Esophagus muscularis mucosa (tissue), 4 donors: ENCODE measurements at regions not wholly inside any gene's neighbourhood (a gene's known extent, or its start where the extent isn't known, plus 50 kb on each side); places are given as distances from the start of the nearest gene placed in this dataset.

Experiments
- DNase-seq: peaks from one replicate; pipeline ENCODE4 v3.0.0-alpha.2; 2017; ENCODE audit errors: extremely low spot score
- H3K27ac ChIP-seq, 4 donors: fragments of 200-600 bp; sonication (generic); replicated peaks in 1 of 4; 1 replicate in 3 of 4; 2 replicates in 1 of 4; pipeline ENCODE4 v1.5.1; 2016 to 2019; ENCODE audit warnings: mild to moderate bottlenecking in 1 of 4
- H3K27me3 ChIP-seq, 4 donors: fragments of 200-600 bp; sonication (generic); one replicate each; pipeline versions ENCODE4 v1.5.1 to v1.6.0; 2016 to 2019
- H3K36me3 ChIP-seq, 4 donors: fragments of 200-600 bp; sonication (generic); one replicate each; pipeline ENCODE4 v1.5.1; 2016 to 2019
- H3K4me1 ChIP-seq, 4 donors: fragments of 200-600 bp; sonication (generic); one replicate each; pipeline ENCODE4 v1.5.1; 2016 to 2019
- H3K4me3 ChIP-seq, 4 donors: fragments of 200-600 bp; sonication (generic); 1 replicate in 2 of 4; 2 replicates in 2 of 4; pipeline ENCODE4 v1.5.1; 2016 to 2019; ENCODE audit warnings: mild to moderate bottlenecking in 4 of 4, moderate library complexity in 1 of 4
- H3K9me3 ChIP-seq, 4 donors: fragments of 200-600 bp; sonication (generic); 1 replicate in 3 of 4; 2 replicates in 1 of 4; pipeline ENCODE4 v1.5.1; 2016 to 2019
- EP300 ChIP-seq: sonication (generic); formaldehyde crosslinking; IDR thresholded peaks from one replicate; pipeline ENCODE4 v1.6.1; 2017; ENCODE audit warnings: antibody characterized with exemption
- POLR2A ChIP-seq: fragments of 450-650 bp; IDR thresholded peaks from one replicate; pipeline ENCODE4 v1.6.1; 2017; ENCODE audit warnings: antibody characterized with exemption, moderate library complexity, mild to moderate bottlenecking, low read depth
- POLR2AphosphoS5 ChIP-seq, 2 donors: sonication (generic); formaldehyde crosslinking; IDR thresholded peaks; one replicate each; pipeline ENCODE4 v1.6.1; 2017; ENCODE audit warnings: antibody characterized with exemption in 2 of 2
- WGBS: methylation state at CpG from one replicate; pipeline ENCODE4 v1.1.5; 2018; 5-methylcytosine and 5-hydroxymethylcytosine counted together
- intact Hi-C: fragments of 100-400 bp; cut with DNase I; formaldehyde crosslinking; loops from one replicate; pipeline ENCODE4 v1.15.1; 2023
- TF ChIP-seq, protein P1 (sequence below), 3 experiments: fragments of 200-600 bp in 2 of 3; fragments of 450-650 bp in 1 of 3; sonication (generic) in 2 of 3; IDR thresholded peaks; one replicate each; pipeline ENCODE4 v1.5.1; 2017 to 2019; ENCODE audit warnings: antibody characterized with exemption in 3 of 3, mild to moderate bottlenecking in 2 of 3, moderate library complexity in 1 of 3

DNA sequence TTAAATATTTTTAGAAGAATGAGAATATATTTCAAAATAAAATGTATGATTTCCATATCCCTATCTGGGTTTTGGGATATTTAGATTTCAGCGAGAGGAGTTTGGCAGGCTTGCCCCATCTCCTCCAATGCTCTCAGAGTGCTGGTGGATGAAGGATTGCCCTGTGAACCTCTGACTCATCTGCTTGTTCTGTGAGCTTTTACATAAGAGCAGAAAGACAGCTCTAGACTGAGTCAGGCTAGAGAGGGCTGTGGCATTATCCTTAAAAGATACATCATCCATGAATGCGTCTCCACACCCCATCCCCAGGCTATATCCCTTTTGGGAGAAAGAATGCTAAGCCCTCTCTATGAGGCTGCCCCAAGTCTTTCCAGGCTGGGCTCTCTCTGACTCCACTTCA is 190.6 kb downstream of the TUBA3C start:
- intact Hi-C loops, result no loop called here
- Histone ChIP-seq H3K9me3 (peaks cover 0 to 30% (median 13%) of the 10 kb centered on the region in 4 donors), H3K27ac (no peak overlapping the region), H3K4me3 (no peak overlapping the region), H3K36me3 (no peaks in the 10 kb centered on the region), H3K27me3 (no peaks in the 10 kb centered on the region), H3K4me1 (peaks cover 19 to 42% (median 25%) of the 10 kb centered on the region in 4 donors)
- WGBS, result 86% methylated on average over 2 of the region's 2 CpGs
- TF ChIP-seq, protein P1, sequence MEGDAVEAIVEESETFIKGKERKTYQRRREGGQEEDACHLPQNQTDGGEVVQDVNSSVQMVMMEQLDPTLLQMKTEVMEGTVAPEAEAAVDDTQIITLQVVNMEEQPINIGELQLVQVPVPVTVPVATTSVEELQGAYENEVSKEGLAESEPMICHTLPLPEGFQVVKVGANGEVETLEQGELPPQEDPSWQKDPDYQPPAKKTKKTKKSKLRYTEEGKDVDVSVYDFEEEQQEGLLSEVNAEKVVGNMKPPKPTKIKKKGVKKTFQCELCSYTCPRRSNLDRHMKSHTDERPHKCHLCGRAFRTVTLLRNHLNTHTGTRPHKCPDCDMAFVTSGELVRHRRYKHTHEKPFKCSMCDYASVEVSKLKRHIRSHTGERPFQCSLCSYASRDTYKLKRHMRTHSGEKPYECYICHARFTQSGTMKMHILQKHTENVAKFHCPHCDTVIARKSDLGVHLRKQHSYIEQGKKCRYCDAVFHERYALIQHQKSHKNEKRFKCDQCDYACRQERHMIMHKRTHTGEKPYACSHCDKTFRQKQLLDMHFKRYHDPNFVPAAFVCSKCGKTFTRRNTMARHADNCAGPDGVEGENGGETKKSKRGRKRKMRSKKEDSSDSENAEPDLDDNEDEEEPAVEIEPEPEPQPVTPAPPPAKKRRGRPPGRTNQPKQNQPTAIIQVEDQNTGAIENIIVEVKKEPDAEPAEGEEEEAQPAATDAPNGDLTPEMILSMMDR (IDR thresholded peaks at IDR 0.05), result no peak
- TF ChIP-seq POLR2A (no peak), POLR2AphosphoS5 (IDR thresholded peaks at IDR 0.05) (no peak), EP300 (no peak)
- DNase-seq, result peak; percentile 29

DNA sequence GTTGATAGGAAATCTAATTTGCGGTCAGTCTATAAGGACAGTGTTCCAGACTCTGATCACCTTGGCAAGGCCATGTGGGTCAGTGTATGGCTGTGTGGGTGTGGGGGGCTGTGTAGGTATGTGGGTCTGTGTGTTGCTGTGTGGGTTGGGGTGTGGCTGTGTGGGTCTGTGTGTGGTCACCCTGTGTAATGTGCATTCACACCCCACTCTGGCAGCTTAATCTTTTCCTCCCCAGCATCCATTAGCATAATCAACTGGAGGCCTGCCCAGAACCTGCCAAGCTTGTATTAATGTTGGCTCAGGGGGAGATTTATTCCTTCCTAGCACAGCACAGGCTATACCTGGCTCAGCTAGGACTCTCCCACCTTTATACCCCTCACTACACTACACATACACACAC is 203.2 kb downstream of the TUBA3C start:
- Histone ChIP-seq H3K27me3 (peaks cover 0 to 12% (median 0%) of the 10 kb centered on the region in 4 donors), H3K36me3 (no peaks in the 10 kb centered on the region), H3K4me3 (no peak overlapping the region), H3K4me1 (no peaks in the 10 kb centered on the region), H3K27ac (no peak overlapping the region), H3K9me3 (peaks cover 0 to 4% (median 2%) of the 10 kb centered on the region in 4 donors)
- WGBS, result no CpG with 5 or more reads among the region's 1 CpG
- no peak for TF ChIP-seq POLR2A
- TF ChIP-seq, protein P1 (IDR thresholded peaks at IDR 0.05), result no peak
- TF ChIP-seq POLR2AphosphoS5 (IDR thresholded peaks at IDR 0.05), result no peak
- TF ChIP-seq EP300, result no peak
- DNase-seq, result peak; percentile 72
- intact Hi-C loops, result no loop called here

GRCh38 chr13:18977857-18978256 is 203.8 kb downstream of the TUBA3C start:
- no peaks in the 10 kb centered on the region for H3K9me3 ChIP-seq
- no peak overlapping the region for H3K27ac ChIP-seq
- 69% methylated on average over 5 of the region's 5 CpGs for WGBS
- no peaks in the 10 kb centered on the region for H3K36me3 ChIP-seq
- no peaks in the 10 kb centered on the region for H3K4me1 ChIP-seq
- DNase-seq, result peak; percentile 89
- intact Hi-C loops, result no loop called here
- TF ChIP-seq, protein P1 (IDR thresholded peaks at IDR 0.05), result no peak
- TF ChIP-seq POLR2A (no peak), POLR2AphosphoS5 (IDR thresholded peaks at IDR 0.05) (no peak), EP300 (no peak)
- peaks cover 0 to 9% (median 0%) of the 10 kb centered on the region in 4 donors for H3K27me3 ChIP-seq
- H3K4me3 ChIP-seq, result no peak overlapping the region

- Histone ChIP-seq H3K27me3 (no peaks in the 10 kb centered on the region), H3K27ac (no peak overlapping the region), H3K4me3 (no peak overlapping the region), H3K4me1 (no peaks in the 10 kb centered on the region), H3K36me3 (no peaks in the 10 kb centered on the region), H3K9me3 (no peaks in the 10 kb centered on the region)
- TF ChIP-seq, protein P1 (IDR thresholded peaks at IDR 0.05), result no peak
- TF ChIP-seq EP300, result no peak
- no peak for TF ChIP-seq POLR2AphosphoS5 (IDR thresholded peaks at IDR 0.05)
- TF ChIP-seq POLR2A, result no peak
- peak; percentile 47 for DNase-seq
- intact Hi-C loops, result no loop called here
- 64% methylated on average over 4 of the region's 4 CpGs for WGBS
Observed at GRCh38 chr13:18971576-18972219, 209.9 kb downstream of the TUBA3C start.

GRCh38 chr13:18965347-18965855 is 216.2 kb downstream of the TUBA3C start:
- no peak for TF ChIP-seq POLR2AphosphoS5 (IDR thresholded peaks at IDR 0.05)
- no peak for TF ChIP-seq EP300
- TF ChIP-seq, protein P1 (IDR thresholded peaks at IDR 0.05), result no peak
- no peak for TF ChIP-seq POLR2A

More at GRCh38 chr13:18965347-18965855, 216.2 kb downstream of the TUBA3C start:
- no peak overlapping the region for H3K27ac ChIP-seq
- H3K36me3 ChIP-seq, result no peaks in the 10 kb centered on the region
- peaks cover 0 to 5% (median 0%) of the 10 kb centered on the region in 4 donors for H3K27me3 ChIP-seq
- intact Hi-C loops, result no loop called here
- no peaks in the 10 kb centered on the region for H3K9me3 ChIP-seq
- DNase-seq, result peak; percentile 83
- H3K4me1 ChIP-seq, result no peaks in the 10 kb centered on the region
- 74% methylated on average over 13 of the region's 14 CpGs for WGBS
- H3K4me3 ChIP-seq, result no peak overlapping the region
